Epidermal melanocyte (primary cell): ENCODE measurements at regions not wholly inside any gene's neighbourhood (a gene's known extent, or its start where the extent isn't known, plus 50 kb on each side); places are given as distances from the start of the nearest gene placed in this dataset.

Experiments
- DNase-seq: peaks from one replicate; pipeline ENCODE4 v3.0.0; 2011; ENCODE audit warnings: low spot score; ENCODE audit not compliant: insufficient read length

DNA sequence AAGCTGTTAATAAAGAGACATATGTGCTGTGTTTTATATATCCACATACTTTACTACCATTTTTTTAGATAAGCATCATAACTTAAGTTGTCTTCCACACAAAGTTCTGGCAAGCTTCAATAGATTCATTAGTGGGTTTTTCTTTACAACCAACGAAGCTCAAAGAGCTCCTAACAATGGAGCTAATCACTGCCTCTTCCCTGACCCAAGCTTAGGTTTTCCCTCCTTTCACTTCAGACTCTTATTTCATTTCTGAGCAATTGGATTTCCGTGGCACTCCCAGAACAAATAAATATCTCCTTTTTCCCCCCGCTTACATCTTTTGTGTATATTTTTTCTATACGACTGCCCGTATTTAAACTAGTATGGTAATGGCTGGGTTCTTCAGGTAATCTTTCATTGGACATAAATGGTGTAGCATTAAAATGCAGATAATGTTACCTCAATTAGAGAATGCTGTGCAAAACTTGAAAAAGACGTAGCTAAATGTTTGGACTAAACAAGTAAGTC is 275.5 kb upstream of the TMEM161B start:
- no peak for DNase-seq

DNA sequence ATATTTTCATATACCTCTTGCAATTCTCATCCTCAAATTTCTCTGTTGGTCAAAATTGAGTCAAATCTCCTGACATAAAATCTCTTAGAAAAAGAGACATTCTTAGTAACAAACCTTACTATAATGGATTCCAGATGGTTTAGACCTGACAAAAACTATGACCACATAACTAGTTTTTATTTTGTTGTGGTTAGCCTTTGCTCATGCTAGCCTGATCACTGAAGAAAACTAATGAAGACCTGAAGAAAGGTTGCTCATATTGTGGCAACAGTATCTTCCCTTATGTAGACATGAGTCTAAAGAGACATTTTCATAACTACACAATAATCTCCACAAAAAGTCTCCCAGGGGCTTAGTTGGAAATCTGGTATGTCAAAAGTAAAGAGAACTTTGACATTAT is 274.1 kb upstream of the TMEM161B start:
- DNase-seq, result no peak

DNA sequence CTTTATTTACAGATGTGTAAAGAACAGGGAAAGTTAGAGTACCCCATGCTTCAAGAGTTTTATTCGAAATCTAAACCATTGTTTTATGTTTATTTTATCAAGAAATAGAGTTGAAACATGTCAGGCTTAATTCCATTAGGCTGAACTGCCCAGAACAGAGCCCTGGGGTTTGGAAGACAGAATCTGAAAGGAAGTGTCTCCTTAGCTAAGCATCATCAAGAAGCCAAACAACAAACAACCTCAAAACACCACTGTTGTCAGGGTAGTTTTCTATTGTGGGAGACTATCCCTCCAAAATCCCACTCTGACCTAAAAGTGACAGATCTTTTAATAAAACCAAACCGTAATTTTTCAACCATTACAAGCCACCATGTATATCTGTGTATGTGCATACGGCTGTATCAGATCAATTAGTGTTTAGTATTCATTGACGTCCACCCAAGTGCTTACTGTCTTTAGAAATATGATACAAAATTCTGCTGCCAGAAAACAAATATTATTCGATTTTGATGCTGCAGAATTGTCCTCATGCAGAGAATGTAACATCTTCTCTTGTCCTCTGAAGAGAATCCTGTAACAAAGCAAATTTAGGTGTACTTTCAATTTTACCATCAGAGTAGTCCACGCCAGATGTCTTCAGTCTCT is 271.9 kb upstream of the TMEM161B start:
- DNase-seq, result no peak

DNA sequence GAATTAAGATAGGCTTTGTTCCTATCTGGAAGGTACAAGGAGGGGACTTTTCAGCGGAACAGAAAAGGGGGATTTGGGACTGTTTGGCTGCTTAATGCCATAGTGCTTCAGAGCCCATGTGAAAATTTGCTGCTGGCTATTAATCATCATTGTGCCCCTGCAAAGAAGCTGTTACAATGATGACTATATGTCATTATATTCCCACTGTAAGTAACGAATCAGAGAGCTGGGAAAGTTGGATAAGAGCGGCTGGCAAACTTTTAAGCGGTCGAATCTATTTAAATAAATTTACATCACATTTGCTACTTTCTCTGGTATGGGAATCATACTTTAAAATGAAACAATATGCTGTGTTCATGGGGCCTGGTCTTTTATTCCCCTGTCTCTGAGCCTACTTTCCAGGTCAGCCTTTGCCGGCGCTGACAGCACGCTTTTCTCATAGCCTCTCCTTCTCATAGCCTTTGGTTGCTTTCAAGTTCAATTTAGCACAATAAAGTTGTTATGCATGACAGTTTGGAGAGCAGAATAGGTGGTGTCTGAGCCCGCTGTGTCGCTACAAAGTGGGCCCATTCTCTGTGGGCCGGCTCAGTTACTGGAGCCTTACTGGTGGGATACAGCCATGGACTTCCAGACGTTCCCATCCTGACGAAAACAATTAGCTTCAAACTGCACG is 271.2 kb upstream of the TMEM161B start:
- DNase-seq, result no peak

DNA sequence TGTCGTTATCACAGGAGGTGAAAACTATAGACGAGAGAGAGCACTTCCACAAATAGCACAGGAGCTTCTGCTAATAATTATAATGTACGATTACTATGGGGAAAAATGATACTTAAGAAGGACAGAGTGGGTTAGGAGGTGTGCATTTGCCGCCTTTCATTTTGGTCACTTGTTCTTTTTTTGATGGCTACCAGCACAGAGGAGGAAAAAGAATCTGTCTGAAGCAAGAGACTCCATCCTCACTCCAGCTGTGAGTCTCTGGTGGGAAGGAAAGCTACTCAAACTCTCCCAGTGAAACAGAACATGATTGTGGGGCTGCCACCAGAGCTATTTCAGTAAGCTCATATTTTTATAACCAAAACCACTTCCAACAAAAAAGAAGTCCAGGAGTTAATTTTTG is 270.4 kb upstream of the TMEM161B start:
- no peak for DNase-seq

DNA sequence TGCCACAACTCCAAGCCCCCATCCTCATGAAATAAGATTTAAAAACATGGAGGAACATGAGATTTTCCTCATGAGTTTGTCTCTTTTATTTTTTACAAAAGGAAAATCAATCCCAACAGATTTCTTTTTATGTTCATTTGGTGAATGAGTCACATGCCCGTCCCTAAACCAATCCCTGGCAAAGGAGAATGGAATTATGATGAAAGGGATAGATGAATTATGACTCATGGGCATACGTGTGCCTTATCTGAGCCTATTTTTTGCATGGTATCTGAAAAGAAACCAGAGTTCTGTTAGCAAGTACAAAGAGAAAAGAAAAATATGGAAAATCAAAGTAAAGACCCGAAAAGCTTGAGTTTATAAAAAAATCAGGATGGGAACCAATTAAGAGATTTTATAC is 267.5 kb upstream of the TMEM161B start:
- no peak for DNase-seq

DNA sequence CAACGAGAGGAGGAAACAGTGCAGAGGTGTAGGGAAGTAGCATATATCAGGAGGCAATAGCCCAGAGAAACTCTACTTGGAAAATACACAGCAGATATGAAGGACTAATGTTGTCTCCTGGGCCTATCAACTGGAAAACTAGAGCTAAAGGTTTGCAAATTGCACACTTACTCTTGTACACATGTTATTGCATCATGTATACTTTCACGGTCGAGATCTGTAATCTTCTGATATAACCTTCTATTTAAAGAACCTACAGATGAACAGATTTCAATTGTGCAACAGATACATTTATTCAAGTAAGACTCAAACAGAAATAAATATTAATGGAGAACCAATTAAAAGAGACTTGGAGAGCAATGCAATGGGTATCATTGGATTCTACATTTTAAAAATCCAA is 256.3 kb upstream of the TMEM161B start:
- no peak for DNase-seq

DNA sequence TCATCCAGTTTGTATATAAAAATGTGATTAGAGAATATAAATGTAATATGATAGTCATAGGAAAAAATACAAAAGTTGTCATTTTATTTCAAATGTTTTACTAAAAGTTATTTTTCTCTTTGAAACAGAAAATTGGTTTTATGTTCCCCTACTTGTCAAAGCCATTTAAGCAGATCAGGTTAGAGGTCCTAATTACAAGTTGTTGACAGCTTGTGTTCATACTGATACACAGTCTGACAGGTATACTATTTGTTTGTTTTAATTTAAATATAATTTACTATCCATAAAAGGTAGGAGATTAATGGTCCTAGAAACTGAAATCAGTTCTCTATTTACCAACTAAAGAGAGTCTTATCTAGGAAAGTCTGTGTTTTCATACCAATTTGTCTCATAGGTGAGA is 250.4 kb upstream of the TMEM161B start:
- no peak for DNase-seq

DNA sequence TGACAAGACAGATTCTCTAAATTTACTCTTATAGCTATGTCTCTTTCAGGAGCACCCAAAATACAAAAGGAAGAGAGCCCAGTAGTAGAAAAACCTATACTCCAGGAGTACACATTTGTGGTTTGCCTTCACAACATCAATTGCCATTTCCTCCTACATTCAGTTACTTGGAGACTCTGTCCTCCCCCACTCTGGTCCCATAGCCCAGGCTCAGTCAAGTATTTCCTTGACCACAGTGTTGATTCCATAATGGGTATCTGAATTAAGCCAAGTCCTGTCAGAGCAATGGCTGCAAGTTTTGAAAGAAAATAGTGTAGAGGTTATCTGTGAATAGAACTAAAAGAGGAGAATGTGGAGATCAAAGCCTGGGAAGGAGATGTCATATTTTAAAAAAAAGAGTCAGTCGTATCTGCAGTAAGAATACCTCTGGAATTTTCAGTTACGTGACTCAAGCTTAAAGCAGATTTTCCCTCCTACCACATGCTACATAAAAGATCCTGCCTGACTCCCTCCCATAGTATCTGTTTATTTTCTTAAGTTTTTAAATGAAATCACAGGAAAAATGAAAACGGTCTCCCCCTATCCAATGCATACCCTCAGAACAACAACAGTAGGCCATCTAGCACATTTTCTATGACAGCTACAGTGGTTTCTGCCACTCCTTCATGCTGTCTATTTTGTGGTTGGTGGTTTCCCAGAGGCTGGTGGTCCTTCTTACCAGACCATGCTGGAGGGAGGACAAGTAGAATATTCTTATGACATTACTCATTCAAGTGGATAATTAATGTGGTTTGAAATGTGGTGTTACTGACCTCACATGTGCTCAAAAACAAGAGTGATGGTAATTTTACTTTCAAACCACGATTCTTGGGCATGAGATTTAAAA is 249.7 kb upstream of the TMEM161B start:
- DNase-seq, result no peak

DNA sequence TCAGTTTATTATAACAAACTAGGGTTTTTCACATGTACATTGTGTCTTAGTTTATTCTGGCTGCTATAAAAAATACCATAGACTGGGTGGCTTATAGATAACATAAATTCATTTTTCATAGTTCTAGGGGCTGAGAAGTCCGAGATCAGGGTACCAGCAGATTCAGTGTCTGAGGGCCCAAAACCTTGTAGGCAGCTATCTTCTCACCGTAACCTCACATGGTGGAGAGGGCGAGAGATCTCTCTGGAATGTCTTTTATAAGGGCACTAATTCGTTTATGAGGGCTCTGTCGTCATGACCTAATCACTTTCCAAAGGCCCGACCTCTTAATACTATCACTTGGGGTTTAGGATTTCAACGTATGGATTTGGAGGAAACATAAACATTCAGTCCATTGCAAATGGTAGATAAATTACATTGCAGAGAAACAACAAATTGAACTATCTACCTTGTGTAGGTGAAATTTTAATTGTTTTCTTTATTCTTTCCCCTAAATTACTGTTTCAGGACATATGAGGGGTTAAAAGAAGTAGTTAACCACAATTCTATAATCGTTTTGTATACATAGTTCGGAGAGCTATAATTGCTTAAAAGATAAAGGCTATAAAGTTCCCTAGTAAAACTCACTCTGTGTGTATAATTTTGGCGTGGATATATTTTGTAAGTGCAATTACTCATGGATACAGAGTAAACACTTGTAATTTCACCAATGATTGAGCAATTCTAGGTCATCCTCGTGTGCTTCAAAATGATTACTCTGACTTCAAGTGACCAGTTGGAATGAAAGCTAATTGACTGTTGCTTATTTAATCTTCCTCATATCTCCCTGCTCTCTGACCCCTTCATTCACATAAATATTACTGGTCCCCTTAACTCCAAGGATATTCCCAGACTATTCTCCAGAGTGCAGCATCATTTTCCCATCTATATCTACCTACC is 247.5 kb upstream of the TMEM161B start:
- DNase-seq, result no peak

DNA sequence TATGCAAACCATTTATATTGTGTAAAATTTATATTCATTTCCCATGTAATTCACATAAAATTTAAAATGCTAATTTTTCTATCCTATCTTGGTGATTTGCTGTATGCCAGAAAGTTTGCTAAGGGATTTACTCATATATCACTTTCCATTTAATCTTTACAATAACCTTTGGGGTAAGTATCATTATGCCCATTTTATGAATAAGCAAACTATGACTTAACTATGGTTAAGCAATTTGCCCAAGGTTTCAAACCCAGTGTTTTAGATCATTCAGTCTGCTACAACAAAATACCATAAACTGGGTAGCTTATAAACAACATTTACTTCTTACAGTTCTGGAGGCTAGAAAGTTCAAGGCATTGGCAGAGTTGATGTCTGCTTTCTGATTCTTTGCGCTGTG is 246.4 kb upstream of the TMEM161B start:
- DNase-seq, result no peak

DNA sequence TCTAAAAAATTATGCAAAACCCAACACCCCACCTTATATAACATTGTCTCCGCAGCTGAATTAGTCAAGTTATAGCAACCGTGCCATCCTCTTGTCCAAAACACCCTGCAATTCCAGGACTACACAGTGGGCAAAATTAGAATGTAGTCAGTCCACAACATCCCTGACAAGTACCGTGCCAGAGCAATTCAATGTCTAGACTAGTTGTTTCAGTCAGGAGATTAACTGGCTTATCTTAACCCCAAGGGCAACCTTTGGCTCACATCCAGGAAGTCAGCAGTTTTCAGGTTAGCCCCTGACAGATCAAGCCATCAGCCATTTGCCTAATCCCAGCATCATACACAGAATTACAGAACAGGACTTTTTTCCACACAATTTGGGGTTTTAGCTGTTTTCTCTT is 240.8 kb upstream of the TMEM161B start:
- DNase-seq, result no peak

DNA sequence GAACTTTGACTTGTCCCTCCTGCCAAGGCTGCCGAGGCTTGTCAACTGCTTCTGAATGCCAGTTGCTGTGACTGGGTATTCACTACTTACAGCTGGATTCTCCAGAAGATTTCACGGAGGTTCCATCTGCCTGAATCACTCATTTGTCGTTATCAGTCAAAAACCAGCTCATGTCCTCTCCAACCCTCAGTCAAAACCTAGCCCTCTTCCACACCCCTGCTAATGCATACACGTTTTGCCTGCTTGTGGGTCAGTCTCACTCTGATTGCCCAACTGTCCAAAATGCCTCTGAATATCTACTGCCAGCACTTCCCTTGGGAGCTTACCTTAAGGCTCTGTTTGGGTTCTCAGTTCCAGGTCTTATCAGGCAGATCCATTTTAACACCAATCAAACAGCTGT is 238.6 kb upstream of the TMEM161B start:
- DNase-seq, result no peak

DNA sequence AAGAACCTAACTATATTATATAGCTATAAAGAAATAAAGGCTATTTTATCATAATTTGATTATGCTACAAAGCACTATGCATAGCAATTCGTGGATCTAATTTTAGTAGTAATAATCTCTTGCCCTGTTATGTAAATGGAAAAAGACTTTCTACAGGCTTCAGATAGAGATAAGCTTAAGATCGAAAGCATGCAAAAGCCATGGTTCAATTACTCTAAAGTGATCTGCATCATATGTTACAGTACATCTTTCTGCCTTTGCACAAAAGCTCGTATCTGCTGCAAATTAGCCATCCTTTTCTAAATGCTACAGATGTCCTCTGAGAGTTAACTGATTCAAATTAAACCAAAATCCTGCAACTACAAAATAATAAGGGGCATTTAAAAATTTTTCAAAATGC is 234.8 kb upstream of the TMEM161B start:
- no peak for DNase-seq

DNA sequence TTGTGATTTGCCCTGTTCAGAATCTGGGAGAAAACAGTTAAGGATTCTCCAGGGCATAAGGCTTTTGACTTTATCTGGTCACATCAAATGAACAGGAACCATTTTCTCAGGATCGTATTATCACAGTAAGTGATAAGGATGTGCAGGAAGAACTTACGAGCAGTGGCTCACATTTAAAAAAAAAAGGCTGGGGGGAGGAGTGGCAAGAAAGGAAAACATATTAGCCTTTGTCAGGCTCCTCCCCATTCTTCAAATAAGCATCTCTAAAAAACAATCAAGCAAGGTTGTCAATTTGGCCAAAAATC is 234.3 kb upstream of the TMEM161B start:
- no peak for DNase-seq

DNA sequence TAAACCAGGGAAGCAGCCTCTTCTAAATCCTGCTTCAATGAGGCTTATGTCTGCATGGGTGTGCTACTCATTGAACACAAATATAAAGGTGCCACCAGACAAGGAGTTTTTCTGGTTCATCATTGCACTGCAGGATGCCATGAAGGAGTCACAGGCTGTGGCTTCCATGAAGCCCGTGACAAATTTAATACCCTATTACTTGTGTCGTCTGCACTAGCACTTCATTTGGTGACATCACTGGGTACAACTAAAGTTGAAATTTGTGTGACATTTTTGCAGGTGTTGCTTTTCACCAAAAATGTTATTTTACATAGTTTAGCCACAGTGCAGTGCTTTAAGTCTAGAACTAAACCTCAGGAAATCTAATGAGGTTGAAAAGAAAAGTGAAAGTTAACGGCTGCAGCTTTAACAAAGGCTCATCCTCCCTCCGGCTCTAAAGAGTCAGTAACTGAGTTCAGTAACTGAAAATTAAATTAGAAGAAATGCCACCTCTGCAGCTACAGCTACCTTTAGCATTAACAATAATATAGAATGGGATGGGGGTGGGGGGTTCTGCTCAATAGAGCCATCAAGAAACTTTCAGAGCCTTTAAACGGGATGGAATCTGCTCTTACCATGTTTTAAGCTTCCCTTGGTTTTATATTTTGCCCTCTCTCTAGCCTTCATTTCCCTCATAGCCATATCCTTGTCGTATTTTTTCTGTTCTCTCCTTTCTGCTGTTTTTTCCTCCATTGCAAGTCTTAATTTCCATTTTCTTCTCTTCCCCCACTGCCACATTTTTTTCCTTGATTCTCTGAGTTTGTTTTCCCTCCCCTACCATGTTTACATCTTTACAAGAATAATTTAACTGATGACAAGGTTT is 233.8 kb upstream of the TMEM161B start:
- DNase-seq, result no peak

DNA sequence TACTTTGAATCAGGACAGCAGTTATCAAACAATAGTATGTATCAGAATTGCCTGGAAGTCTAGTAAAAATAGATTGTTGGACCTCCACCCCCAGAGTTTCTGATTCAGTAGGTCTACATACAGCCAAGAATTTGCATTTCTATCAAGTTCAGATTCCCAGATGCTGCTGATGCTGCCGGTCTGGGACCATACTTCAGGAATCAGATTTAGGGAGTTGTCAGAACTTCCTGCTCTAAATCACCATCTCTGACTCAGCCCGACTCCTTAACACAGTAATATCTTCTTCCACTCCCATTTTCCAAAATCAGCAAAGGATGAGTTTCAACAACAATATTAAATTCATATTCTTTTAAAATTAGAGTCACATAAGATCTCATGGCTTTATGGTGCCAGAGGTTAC is 227.2 kb upstream of the TMEM161B start:
- no peak for DNase-seq

DNA sequence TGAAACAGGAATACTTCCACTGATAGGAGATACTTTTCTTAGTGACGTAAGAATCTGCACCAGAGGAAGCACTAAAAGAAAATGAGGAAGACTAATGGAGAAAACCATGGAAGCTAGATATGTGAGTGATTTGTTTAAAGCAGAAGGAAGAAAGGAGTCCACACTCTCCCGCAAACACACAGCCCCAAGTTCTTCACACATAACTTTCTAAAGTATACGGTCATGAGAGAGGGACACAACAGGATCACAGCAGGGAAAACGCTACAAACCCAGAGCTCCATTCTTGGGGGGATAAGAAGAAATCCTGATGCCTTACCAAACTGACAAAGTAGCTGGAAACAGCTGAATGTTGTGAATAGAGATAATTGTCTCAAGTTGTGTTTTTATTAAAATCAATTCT is 222.2 kb upstream of the TMEM161B start:
- DNase-seq, result no peak

DNA sequence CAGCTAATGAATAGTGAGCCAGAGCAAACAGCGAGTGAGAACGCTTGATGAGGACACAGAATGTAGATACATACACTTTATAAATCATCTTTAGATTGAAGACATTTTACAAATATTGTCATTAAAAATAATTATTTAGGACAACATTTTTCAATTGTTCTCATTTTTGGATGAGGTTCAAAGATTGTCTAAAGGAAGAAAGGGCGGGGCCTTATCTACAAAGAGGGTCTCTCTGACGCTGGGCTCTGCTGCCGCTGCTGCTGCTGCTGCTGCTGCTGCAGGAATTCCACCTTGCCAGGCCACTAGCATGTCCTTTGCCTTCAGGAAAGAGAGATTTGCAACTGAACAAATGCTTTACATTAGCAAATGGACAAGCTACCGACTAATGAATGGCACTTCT is 220.7 kb upstream of the TMEM161B start:
- no peak for DNase-seq

DNA sequence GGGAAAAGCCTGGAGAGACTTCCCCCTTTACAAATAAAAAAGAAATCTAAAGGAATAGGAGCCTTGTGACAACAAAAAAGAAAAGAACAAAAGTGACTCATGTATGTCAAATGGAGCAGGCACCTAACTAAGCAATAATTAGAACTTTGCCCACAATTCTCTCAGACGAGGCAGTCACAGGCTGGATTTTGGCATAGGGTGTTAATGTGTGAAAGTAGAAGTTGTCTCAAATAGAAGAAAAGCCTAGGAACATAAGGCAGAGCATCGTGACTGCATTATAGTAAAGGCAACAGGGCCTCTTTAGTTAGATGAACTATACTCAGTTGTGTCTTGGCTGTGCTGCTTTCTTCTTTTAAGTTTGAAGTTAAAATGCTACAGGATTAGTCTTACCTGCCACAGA is 219.9 kb upstream of the TMEM161B start:
- no peak for DNase-seq
